ENCODE measurements at regions not wholly inside any gene's neighbourhood (a gene's known extent, or its start where the extent isn't known, plus 50 kb on each side); places are given as distances from the start of the nearest gene placed in this dataset.

GRCh38 chr21:22476214-22476613, 1478.0 kb downstream of the NCAM2 start:
- no peak for DNase-seq (ENCODE audit: low spot score in 2 of 2)
- FAIRE-seq: no peak

- DNase-seq (ENCODE audit: low spot score in 2 of 2) (no peak), FAIRE-seq (no peak)
These were observed 1478.8 kb downstream of the NCAM2 start for GRCh38 chr21:22476726-22477646.

- DNase-seq (ENCODE audit: low spot score in 2 of 2) (no peak), FAIRE-seq (no peak)
These were observed 1491.8 kb downstream of the NCAM2 start for GRCh38 chr21:22490049-22490448.

DNA sequence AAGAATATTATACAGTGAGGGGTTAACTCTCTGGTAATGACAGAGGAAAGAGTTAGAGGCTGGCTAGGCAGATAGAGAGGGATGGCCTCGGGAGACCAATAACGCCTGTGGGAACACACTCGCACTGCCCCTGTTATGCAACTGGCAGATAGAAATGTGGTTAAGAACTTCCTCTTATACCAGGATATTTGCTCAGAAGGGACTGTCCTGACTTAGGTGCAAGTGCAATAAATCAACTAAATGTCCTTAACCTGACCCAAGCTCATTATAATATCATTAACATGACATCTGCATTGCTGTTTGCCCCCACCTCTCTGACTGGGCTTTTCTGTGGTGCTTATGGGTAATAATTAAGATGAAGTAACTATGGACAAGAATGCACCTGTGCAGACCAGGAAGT, 1518.0 kb downstream of the NCAM2 start:
- no peak for FAIRE-seq
- DNase-seq (ENCODE audit: low spot score in 2 of 2): no peak

GRCh38 chr21:22535630-22536029, 1537.4 kb downstream of the NCAM2 start:
- DNase-seq (ENCODE audit: low spot score in 2 of 2): no peak
- FAIRE-seq: no peak

GRCh38 chr21:22536509-22536908, 1538.3 kb downstream of the NCAM2 start:
- FAIRE-seq (no peak), DNase-seq (ENCODE audit: low spot score in 2 of 2) (no peak)

DNA sequence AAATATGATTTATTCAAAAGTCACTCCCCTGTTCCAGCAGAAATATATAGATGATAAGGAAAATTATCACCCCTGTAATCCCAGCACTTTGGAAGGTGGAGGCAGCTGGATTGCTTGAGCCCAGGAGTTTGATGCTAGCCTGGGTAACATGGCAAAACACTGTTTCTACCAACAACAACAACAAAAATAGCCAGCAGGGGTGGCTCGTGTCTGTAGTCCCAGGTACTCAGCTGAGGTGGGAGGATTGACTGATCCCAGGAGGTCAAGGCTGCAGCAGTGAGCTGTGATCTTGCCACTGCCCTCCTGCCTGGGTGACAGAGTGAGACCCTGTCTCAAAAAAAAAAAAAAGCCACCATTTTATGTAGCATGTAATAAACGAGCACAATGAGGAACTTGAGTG, 1546.5 kb downstream of the NCAM2 start:
- FAIRE-seq (no peak), DNase-seq (ENCODE audit: low spot score in 2 of 2) (no peak)

- FAIRE-seq (peak; percentile 92), DNase-seq (ENCODE audit: low spot score in 2 of 2) (no peak)
These were observed 1554.2 kb downstream of the NCAM2 start for GRCh38 chr21:22552390-22552789.

DNA sequence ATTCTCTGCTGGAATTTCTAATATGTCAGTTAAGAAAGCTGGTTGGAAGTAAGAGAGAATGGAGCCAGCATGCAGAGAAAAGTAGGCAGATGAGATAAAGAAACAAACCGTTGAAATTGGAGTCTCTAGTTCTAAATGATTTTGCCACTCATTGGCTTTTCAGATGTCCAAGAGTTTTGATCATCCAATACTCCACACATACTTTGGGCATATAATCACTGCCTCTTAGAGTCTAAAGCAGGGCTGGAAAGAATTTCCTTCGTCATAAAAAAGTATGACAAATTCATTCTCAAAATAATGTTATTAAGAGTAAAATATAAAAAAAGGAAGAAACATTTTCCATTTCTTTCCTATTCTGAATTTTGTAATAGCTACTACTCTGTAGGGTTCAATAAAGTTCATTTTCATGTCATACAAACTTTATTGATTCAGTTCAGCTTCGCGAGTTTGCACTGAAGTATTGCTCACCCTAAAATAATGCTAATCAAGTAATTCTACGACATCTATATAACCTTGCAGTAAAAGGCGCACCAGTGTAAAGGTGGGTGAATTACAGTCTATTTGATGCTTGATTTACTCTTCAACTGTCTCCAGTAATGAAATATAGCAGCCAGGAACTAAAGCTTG, 1556.6 kb downstream of the NCAM2 start:
- no peak for DNase-seq (ENCODE audit: low spot score in 2 of 2)
- FAIRE-seq: no peak

- DNase-seq (ENCODE audit: low spot score in 2 of 2) (no peak), FAIRE-seq (no peak)
These were observed 1558.6 kb downstream of the NCAM2 start for GRCh38 chr21:22556829-22557228.

- DNase-seq (ENCODE audit: low spot score in 2 of 2) (no peak), FAIRE-seq (no peak)
These were observed 1563.7 kb downstream of the NCAM2 start for GRCh38 chr21:22561946-22562345.

DNA sequence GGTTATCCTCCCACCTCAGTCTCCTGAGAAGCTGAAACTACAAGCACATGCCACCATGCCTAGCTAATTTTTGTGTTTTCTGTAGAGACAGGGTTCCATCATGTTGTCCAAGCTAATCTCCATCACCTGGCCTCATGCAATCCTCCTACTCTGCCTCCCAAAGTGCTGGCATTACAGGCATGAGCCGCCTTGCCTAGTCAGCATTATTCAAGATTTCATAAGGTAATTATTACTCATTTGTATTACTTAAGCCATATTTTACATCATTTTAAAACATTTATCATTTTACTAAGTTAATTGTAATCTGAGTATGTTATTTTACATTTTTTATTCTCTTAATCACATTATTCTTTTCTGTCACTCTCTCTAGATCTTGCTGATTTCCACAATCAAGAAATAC, 1575.6 kb downstream of the NCAM2 start:
- no peak for DNase-seq (ENCODE audit: low spot score in 2 of 2)
- FAIRE-seq: no peak

- FAIRE-seq: no peak
- peak in 1 of 2 donors; percentile 15 for DNase-seq (ENCODE audit: low spot score in 2 of 2)
These were observed 1577.0 kb downstream of the NCAM2 start for GRCh38 chr21:22575165-22575584.

GRCh38 chr21:22579741-22580140, 1581.5 kb downstream of the NCAM2 start:
- no peak for DNase-seq (ENCODE audit: low spot score in 2 of 2)
- no peak for FAIRE-seq

DNA sequence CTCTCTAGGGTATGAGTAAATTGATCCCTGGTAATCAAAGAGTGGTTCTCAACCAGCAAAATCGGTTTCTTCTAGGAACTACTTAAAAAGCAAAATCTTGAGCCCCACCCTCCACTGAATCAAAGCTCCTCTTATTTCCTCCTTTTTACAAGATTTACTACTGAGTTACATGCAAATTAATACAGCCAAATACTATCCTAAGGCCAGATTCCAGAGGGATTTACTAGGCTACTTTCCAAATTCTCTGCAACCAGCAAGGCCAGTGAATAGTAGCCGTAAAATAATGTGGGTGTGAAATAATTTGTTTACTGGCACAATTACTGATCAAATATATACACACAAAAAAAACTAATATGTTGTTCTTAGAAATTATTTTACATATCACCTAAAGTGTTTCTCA, 1583.8 kb downstream of the NCAM2 start:
- DNase-seq (ENCODE audit: low spot score in 2 of 2): no peak
- no peak for FAIRE-seq

GRCh38 chr21:22584308-22584707, 1586.1 kb downstream of the NCAM2 start:
- FAIRE-seq: no peak
- no peak for DNase-seq (ENCODE audit: low spot score in 2 of 2)

DNA sequence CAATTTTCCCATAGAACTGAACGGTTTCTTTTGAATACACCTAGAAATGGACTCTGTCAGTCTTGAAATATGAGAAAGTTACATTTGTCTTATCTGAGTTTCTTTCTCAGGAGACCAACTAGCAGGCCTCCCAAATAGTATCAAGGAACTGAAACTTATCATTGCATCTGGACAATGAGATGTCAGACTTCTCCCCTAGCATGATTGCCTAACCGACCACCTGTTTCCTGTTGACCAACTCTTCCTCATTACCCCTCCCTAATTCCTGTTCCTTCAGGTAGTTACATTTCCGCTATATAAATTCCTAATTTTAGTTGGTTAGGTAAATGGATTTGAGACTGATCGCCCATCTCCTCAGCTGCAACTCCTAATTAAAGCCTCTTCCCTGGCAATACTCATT, 1587.3 kb downstream of the NCAM2 start:
- no peak for DNase-seq (ENCODE audit: low spot score in 2 of 2)
- FAIRE-seq: no peak

GRCh38 chr21:22597660-22598255, 1599.5 kb downstream of the NCAM2 start:
- DNase-seq (ENCODE audit: low spot score in 2 of 2) (no peak), FAIRE-seq (no peak)

- no peak for DNase-seq (ENCODE audit: low spot score in 2 of 2)
- no peak for FAIRE-seq
These were observed 1611.6 kb downstream of the NCAM2 start for GRCh38 chr21:22609802-22610201.

GRCh38 chr21:22627911-22628310, 1629.7 kb downstream of the NCAM2 start:
- FAIRE-seq (no peak), DNase-seq (ENCODE audit: low spot score in 2 of 2) (no peak)

DNA sequence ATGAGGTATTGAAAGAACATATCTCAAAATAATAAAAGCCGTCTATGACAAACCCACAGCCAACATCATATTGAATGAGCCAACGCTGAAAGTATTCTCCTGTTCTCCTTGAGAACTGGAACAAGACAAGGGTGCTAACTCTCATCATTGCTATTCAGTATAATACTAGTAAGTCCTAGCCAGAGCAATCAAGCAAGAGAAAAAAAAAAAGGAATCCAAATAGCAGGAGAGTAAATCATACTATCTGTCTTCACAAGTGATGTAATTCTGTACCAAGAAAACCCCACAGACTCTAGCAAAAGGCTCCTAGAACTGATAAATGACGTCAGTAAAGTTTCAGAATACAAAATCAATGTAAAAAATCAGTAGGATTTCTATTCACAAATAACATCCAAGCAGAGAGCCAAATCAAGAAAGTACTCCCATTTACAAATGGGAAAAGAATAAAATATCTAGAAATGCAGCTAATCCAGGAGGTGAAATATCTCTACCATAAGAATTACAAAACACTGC, 1632.8 kb downstream of the NCAM2 start:
- FAIRE-seq (no peak), DNase-seq (ENCODE audit: low spot score in 2 of 2) (no peak)

Measured in frontal cortex (tissue), 3 donors.